ENCODE measurements at regions not wholly inside any gene's neighbourhood (a gene's known extent, or its start where the extent isn't known, plus 50 kb on each side); places are given as distances from the start of the nearest gene placed in this dataset.

DNA sequence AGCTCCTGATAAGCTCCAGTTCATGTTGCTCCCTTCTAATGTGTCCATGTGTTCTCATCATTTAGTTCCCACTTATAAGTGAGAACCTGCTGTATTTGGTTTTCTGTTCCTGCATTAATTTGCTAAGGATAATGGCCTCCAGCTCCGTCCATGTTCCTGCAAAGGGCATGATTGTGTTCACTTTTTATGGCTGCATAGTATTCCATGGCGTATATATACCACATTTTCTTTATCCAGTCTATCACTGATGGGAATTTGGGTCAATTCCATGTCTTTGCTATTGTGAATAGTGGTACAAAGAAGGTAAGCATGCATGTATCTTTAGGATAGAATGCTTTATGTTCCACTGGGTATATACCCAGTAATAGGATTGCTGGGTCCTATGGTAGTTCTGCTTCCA lies 197.2 kb upstream of the ITM2A start:
- H3K27me3 ChIP-seq (ENCODE audit: insufficient read depth, insufficient read length): no peaks in the 10 kb centered on the region
- no peak overlapping the region for H3K4me3 ChIP-seq (ENCODE audit: insufficient read length, low read depth)
- DNase-seq (ENCODE audit: low read depth, low spot score): no peak
- H3K9ac ChIP-seq (ENCODE audit: insufficient read length, low read depth): no peak overlapping the region
- no peaks in the 10 kb centered on the region for H3K4me1 ChIP-seq (ENCODE audit: insufficient read depth, insufficient read length)
- H3K9me3 ChIP-seq (ENCODE audit: insufficient read depth, low read length): no peaks in the 10 kb centered on the region
- no peak for TF ChIP-seq SUZ12 (IDR thresholded peaks at IDR 0.05; ENCODE audit: extremely low read depth, insufficient read depth, insufficient read length)
- TF ChIP-seq YY1 (IDR thresholded peaks at IDR 0.05; ENCODE audit: insufficient read depth, insufficient read length): no peak
- TF ChIP-seq ZNF274 (IDR thresholded peaks at IDR 0.05; ENCODE audit: low read depth, low read length): no peak
- no peaks in the 10 kb centered on the region for H3K36me3 ChIP-seq (ENCODE audit: insufficient read depth, insufficient read length, low read length)

DNA sequence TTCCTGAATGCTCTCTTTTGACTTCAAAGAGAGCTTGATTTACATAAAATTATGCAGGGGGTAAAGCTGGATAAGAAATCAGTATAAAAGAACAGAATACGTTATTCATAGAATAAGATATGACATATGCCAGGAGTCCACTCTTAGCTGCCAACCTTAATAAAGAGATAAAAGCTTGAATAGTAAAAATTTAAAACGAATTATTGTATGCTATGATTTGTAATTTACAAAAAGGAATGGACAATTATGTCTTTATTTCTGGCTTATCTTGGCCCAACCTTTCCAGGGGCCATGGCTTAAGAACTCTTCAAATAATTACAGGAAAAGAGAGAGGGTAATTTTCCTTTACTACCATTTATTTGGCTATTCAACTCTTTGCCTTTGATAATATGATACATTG lies 192.2 kb upstream of the ITM2A start:
- Histone ChIP-seq H3K4me1 (ENCODE audit: insufficient read depth, insufficient read length) (no peaks in the 10 kb centered on the region), H3K9ac (ENCODE audit: insufficient read length, low read depth) (no peak overlapping the region), H3K9me3 (ENCODE audit: insufficient read depth, low read length) (peaks cover 9% of the 10 kb centered on the region; the same call in 1 of the 2 replicates), H3K4me3 (ENCODE audit: insufficient read length, low read depth) (no peak overlapping the region), H3K27me3 (ENCODE audit: insufficient read depth, insufficient read length) (no peaks in the 10 kb centered on the region), H3K36me3 (ENCODE audit: insufficient read depth, insufficient read length, low read length) (no peaks in the 10 kb centered on the region)
- DNase-seq (ENCODE audit: low read depth, low spot score): no peak
- TF ChIP-seq SUZ12 (IDR thresholded peaks at IDR 0.05; ENCODE audit: extremely low read depth, insufficient read depth, insufficient read length): no peak
- no peak for TF ChIP-seq YY1 (IDR thresholded peaks at IDR 0.05; ENCODE audit: insufficient read depth, insufficient read length)
- TF ChIP-seq ZNF274 (IDR thresholded peaks at IDR 0.05; ENCODE audit: low read depth, low read length): no peak

DNA sequence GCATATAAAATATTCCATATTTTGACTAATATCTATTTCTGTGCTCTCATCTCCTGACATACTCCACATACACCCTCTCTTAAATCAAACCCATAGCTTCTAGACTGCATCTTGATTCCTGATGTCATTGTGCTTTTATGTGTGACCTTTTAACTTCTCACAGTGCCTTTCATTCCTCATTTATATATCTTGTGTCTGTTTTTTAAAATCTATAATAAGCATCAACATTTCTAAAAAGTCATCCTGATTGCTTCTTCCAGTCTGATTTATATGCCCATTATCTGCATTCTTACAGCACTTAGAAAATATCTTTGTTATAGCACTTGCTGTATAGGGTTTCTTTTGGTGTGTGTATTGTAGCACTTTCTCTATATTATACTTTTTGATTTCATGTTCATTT lies 190.1 kb upstream of the ITM2A start:
- Histone ChIP-seq H3K36me3 (ENCODE audit: insufficient read depth, insufficient read length, low read length) (no peaks in the 10 kb centered on the region), H3K27me3 (ENCODE audit: insufficient read depth, insufficient read length) (no peaks in the 10 kb centered on the region), H3K4me3 (ENCODE audit: insufficient read length, low read depth) (no peak overlapping the region), H3K9ac (ENCODE audit: insufficient read length, low read depth) (no peak overlapping the region), H3K4me1 (ENCODE audit: insufficient read depth, insufficient read length) (no peaks in the 10 kb centered on the region), H3K9me3 (ENCODE audit: insufficient read depth, low read length) (peaks cover 9% of the 10 kb centered on the region; the same call in 1 of the 2 replicates)
- DNase-seq (ENCODE audit: low read depth, low spot score): no peak
- no peak for TF ChIP-seq ZNF274 (IDR thresholded peaks at IDR 0.05; ENCODE audit: low read depth, low read length)
- no peak for TF ChIP-seq SUZ12 (IDR thresholded peaks at IDR 0.05; ENCODE audit: extremely low read depth, insufficient read depth, insufficient read length)
- no peak for TF ChIP-seq YY1 (IDR thresholded peaks at IDR 0.05; ENCODE audit: insufficient read depth, insufficient read length)

DNA sequence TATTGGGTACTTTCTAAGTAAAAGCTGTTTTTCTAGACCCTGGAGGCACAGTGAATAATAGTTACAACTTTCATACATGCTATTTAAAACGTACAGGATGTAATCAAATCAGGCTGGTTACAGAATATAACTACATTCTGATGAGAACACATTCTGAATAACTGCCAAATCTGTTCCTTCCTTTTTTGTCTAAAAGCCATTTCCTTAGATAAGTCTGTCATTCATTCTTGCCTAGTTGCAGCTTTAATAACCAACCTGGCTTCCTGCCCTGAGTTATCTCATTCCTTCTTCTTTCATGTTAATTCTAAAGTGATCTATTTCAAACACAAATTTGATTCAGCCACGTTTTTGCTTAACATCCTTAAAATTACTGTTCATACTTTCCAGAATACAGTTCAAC lies 189.7 kb upstream of the ITM2A start:
- Histone ChIP-seq H3K9me3 (ENCODE audit: insufficient read depth, low read length) (peaks cover 9% of the 10 kb centered on the region; the same call in 1 of the 2 replicates), H3K27me3 (ENCODE audit: insufficient read depth, insufficient read length) (no peaks in the 10 kb centered on the region), H3K9ac (ENCODE audit: insufficient read length, low read depth) (no peak overlapping the region), H3K36me3 (ENCODE audit: insufficient read depth, insufficient read length, low read length) (no peaks in the 10 kb centered on the region), H3K4me3 (ENCODE audit: insufficient read length, low read depth) (no peak overlapping the region), H3K4me1 (ENCODE audit: insufficient read depth, insufficient read length) (no peaks in the 10 kb centered on the region)
- no peak for DNase-seq (ENCODE audit: low read depth, low spot score)
- TF ChIP-seq ZNF274 (IDR thresholded peaks at IDR 0.05; ENCODE audit: low read depth, low read length) (no peak), YY1 (IDR thresholded peaks at IDR 0.05; ENCODE audit: insufficient read depth, insufficient read length) (no peak), SUZ12 (IDR thresholded peaks at IDR 0.05; ENCODE audit: extremely low read depth, insufficient read depth, insufficient read length) (no peak)

DNA sequence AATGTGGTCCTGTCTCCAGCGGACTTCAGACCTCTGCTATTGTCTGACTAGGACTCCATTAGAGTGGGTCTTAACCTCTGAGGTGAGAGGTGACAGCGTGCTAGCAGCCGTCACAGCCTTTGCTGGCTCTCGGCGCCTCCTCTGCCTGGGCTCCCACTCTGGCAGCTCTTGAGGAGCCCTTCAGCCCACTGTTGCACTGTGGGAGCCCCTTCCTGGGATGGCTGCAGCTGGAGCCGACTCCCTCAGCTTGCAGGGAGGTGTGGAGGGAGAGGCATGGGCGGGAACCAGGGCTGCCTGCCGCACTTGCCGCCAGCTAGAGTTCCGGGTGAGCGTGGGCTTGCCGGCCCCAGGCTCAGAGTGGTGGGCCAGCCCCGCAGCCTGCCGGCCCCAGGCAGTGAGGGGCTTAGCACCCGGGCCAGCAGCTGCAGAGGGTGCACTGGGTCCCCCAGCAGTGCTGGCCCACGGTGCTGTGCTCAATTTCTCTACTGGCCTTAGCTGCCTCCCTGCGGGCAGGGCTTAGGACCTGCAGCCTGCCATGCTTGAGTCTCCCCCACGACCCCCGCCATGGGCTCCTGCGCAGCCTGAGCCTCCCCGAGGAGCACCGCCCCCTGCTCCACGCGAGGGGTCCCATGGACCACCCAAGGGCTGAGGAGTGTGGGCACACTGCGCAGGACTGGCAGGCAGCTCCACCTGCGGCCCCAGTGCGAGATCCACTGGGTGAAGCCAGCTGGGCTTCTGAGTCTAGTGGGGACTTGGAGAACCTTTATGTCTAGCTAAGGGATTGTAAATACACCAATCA lies 163.4 kb upstream of the ITM2A start:
- Histone ChIP-seq H3K9me3 (ENCODE audit: insufficient read depth, low read length) (peaks cover 13% of the 10 kb centered on the region; the same call in 1 of the 2 replicates), H3K4me3 (ENCODE audit: insufficient read length, low read depth) (no peak overlapping the region), H3K4me1 (ENCODE audit: insufficient read depth, insufficient read length) (no peaks in the 10 kb centered on the region), H3K27me3 (ENCODE audit: insufficient read depth, insufficient read length) (no peaks in the 10 kb centered on the region), H3K36me3 (ENCODE audit: insufficient read depth, insufficient read length, low read length) (no peaks in the 10 kb centered on the region), H3K9ac (ENCODE audit: insufficient read length, low read depth) (no peak overlapping the region)
- TF ChIP-seq SUZ12 (IDR thresholded peaks at IDR 0.05; ENCODE audit: extremely low read depth, insufficient read depth, insufficient read length) (no peak), YY1 (IDR thresholded peaks at IDR 0.05; ENCODE audit: insufficient read depth, insufficient read length) (no peak), ZNF274 (IDR thresholded peaks at IDR 0.05; ENCODE audit: low read depth, low read length) (no peak)
- no peak for DNase-seq (ENCODE audit: low read depth, low spot score)

DNA sequence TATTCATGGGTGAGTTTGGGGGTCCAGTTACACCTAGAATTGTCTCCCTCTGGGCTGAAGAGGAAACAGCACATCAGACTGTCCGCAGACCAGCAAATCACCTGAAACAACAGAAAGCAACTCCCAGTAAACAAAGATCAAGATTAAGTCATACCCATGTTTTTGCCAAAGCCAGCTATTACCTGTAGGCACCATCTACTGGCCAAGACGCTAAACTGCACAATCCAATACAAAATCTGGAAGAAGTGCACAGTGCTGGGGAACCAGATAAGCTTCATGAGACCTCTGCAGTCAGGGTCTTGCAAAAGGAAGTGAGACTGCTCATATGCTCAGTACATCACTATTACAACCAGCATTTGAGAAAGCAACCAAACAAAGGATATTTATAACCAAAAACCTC lies 157.5 kb upstream of the ITM2A start:
- H3K36me3 ChIP-seq (ENCODE audit: insufficient read depth, insufficient read length, low read length): no peaks in the 10 kb centered on the region
- H3K4me3 ChIP-seq (ENCODE audit: insufficient read length, low read depth): no peak overlapping the region
- no peaks in the 10 kb centered on the region for H3K27me3 ChIP-seq (ENCODE audit: insufficient read depth, insufficient read length)
- no peaks in the 10 kb centered on the region for H3K9me3 ChIP-seq (ENCODE audit: insufficient read depth, low read length)
- DNase-seq (ENCODE audit: low read depth, low spot score): no peak
- H3K9ac ChIP-seq (ENCODE audit: insufficient read length, low read depth): no peak overlapping the region
- TF ChIP-seq YY1 (IDR thresholded peaks at IDR 0.05; ENCODE audit: insufficient read depth, insufficient read length) (no peak), ZNF274 (IDR thresholded peaks at IDR 0.05; ENCODE audit: low read depth, low read length) (no peak), SUZ12 (IDR thresholded peaks at IDR 0.05; ENCODE audit: extremely low read depth, insufficient read depth, insufficient read length) (no peak)
- no peaks in the 10 kb centered on the region for H3K4me1 ChIP-seq (ENCODE audit: insufficient read depth, insufficient read length)

DNA sequence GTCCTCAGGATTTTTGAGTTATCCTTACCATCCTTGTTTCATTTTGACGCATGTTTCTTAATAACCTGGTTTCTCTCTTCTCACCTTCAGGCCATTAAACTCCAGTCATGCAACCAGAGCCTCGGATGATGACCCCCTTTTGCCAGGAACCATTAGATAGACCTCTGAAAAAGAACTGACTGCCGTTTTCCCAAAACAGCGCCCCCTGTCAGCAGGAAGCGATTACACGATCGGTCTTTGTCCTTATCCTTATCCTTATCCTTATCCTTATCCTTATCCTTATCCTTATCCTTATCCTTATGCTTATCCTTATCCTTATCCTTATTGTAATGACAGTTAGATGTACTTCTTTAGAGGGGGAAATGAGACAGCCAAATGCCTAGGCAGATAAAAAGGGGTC lies 148.4 kb upstream of the ITM2A start:
- TF ChIP-seq YY1 (IDR thresholded peaks at IDR 0.05; ENCODE audit: insufficient read depth, insufficient read length) (no peak), SUZ12 (IDR thresholded peaks at IDR 0.05; ENCODE audit: extremely low read depth, insufficient read depth, insufficient read length) (no peak), ZNF274 (IDR thresholded peaks at IDR 0.05; ENCODE audit: low read depth, low read length) (no peak)
- Histone ChIP-seq H3K9ac (ENCODE audit: insufficient read length, low read depth) (no peak overlapping the region), H3K4me3 (ENCODE audit: insufficient read length, low read depth) (no peak overlapping the region), H3K27me3 (ENCODE audit: insufficient read depth, insufficient read length) (no peaks in the 10 kb centered on the region), H3K4me1 (ENCODE audit: insufficient read depth, insufficient read length) (no peaks in the 10 kb centered on the region), H3K9me3 (ENCODE audit: insufficient read depth, low read length) (no peaks in the 10 kb centered on the region), H3K36me3 (ENCODE audit: insufficient read depth, insufficient read length, low read length) (no peaks in the 10 kb centered on the region)
- no peak for DNase-seq (ENCODE audit: low read depth, low spot score)

Measured in NT2/D1 (cell line).